ENCODE measurements at regions not wholly inside any gene's neighbourhood (a gene's known extent, or its start where the extent isn't known, plus 50 kb on each side); places are given as distances from the start of the nearest gene placed in this dataset.

DNA sequence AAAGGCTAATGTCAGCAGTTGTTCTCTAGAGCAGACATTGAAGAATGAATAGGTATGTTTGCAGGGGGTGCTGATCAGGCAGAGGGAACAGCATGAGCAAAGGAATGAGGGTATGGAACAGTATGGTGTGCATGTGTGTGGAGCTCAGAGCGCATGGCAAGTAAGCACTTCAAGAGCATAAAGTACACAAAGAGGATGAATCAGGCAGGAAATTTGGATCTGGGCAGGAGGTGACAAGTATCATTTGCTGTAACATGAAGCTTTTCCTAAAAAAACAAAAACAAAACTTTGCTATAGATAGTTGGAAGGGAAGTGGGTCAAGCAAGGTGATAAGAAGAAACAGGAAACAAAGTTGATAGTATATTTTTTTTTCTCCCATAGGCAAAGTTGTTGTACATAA is 746.8 kb downstream of the HDGFL1 start:
- TF ChIP-seq, protein P1, sequence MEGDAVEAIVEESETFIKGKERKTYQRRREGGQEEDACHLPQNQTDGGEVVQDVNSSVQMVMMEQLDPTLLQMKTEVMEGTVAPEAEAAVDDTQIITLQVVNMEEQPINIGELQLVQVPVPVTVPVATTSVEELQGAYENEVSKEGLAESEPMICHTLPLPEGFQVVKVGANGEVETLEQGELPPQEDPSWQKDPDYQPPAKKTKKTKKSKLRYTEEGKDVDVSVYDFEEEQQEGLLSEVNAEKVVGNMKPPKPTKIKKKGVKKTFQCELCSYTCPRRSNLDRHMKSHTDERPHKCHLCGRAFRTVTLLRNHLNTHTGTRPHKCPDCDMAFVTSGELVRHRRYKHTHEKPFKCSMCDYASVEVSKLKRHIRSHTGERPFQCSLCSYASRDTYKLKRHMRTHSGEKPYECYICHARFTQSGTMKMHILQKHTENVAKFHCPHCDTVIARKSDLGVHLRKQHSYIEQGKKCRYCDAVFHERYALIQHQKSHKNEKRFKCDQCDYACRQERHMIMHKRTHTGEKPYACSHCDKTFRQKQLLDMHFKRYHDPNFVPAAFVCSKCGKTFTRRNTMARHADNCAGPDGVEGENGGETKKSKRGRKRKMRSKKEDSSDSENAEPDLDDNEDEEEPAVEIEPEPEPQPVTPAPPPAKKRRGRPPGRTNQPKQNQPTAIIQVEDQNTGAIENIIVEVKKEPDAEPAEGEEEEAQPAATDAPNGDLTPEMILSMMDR (IDR thresholded peaks at IDR 0.05; ENCODE audit: low read depth, low read length, poor library complexity, severe bottlenecking) = no peak
- TF ChIP-seq EZH2phosphoT487 (IDR thresholded peaks at IDR 0.05; ENCODE audit: borderline replicate concordance, low read length) = no peak

All from DOHH2 (cell line).